Liver (tissue), 8 donors: ENCODE measurements at regions not wholly inside any gene's neighbourhood (a gene's known extent, or its start where the extent isn't known, plus 50 kb on each side); places are given as distances from the start of the nearest gene placed in this dataset.

Experiments
- DNase-seq: peaks from one replicate; pipeline ENCODE4 v3.0.0-alpha.2; 2017; ENCODE audit warnings: low spot score
- H3K27ac ChIP-seq, 2 donors: one replicate each; pipeline ENCODE4 v1.7.0; 2013; ENCODE audit warnings: inconsistent platforms in 2 of 2, low read length in 2 of 2, control low read depth in 1 of 2, low read depth in 1 of 2, mild to moderate bottlenecking in 1 of 2
- H3K27me3 ChIP-seq, 4 donors: one replicate each; pipeline versions ENCODE4 v1.6.1 to v1.7.0; 2013; ENCODE audit warnings: low read length in 3 of 4, inconsistent platforms in 1 of 4, mild to moderate bottlenecking in 1 of 4, moderate library complexity in 1 of 4; ENCODE audit not compliant: control insufficient read depth in 4 of 4, insufficient read depth in 4 of 4
- H3K36me3 ChIP-seq, 4 donors: one replicate each; pipeline versions ENCODE4 v1.6.1 to v1.7.0; 2013; ENCODE audit warnings: low read length in 3 of 4, mild to moderate bottlenecking in 3 of 4, low read depth in 1 of 4, moderate library complexity in 1 of 4; ENCODE audit not compliant: control insufficient read depth in 4 of 4, insufficient read depth in 3 of 4
- H3K4me1 ChIP-seq, 4 donors: one replicate each; pipeline versions ENCODE4 v1.6.1 to v1.7.0; 2013; ENCODE audit warnings: low read length in 3 of 4, mild to moderate bottlenecking in 3 of 4, moderate library complexity in 1 of 4; ENCODE audit not compliant: control insufficient read depth in 4 of 4, insufficient read depth in 4 of 4
- H3K4me3 ChIP-seq, 3 donors: one replicate each; pipeline versions ENCODE4 v1.6.1 to v1.7.0; 2013; ENCODE audit warnings: low read length in 3 of 3, control low read depth in 1 of 3, low read depth in 1 of 3, mild to moderate bottlenecking in 1 of 3
- H3K9ac ChIP-seq, 2 donors: one replicate each; pipeline ENCODE4 v1.7.0; 2013; ENCODE audit warnings: low read length in 2 of 2, mild to moderate bottlenecking in 2 of 2, moderate library complexity in 2 of 2, control low read depth in 1 of 2, low read depth in 1 of 2
- H3K9me3 ChIP-seq, 4 donors: one replicate each; pipeline versions ENCODE4 v1.6.1 to v1.7.0; 2013; ENCODE audit warnings: low read length in 3 of 4; ENCODE audit not compliant: control insufficient read depth in 4 of 4
- ATF3 ChIP-seq: IDR thresholded peaks from 2 replicates; pipeline ENCODE4 v1.6.1; 2016; ENCODE audit warnings: antibody characterized with exemption
- FOXA1 ChIP-seq: IDR thresholded peaks from 2 replicates; pipeline ENCODE4 v1.6.1; 2016; ENCODE audit warnings: antibody characterized with exemption
- FOXA2 ChIP-seq: IDR thresholded peaks from 2 replicates; pipeline ENCODE4 v1.6.1; 2016; ENCODE audit warnings: antibody characterized with exemption
- GABPA ChIP-seq, 2 donors: IDR thresholded peaks in 1 of 2; conservative IDR thresholded peaks in 1 of 2; 2 replicates each; pipeline ENCODE4 v1.6.1; 2016; ENCODE audit warnings: antibody characterized with exemption in 2 of 2, mild to moderate bottlenecking in 1 of 2, moderate library complexity in 1 of 2
- HNF4G ChIP-seq: IDR thresholded peaks from 2 replicates; pipeline ENCODE4 v1.6.1; 2016; ENCODE audit warnings: antibody characterized with exemption
- JUND ChIP-seq, 2 donors: IDR thresholded peaks; 2 replicates each; pipeline ENCODE4 v1.6.1; 2016; ENCODE audit warnings: antibody characterized with exemption in 2 of 2
- NR2F2 ChIP-seq: IDR thresholded peaks from 2 replicates; pipeline ENCODE4 v1.6.1; 2016; ENCODE audit warnings: antibody characterized with exemption
- RAD21 ChIP-seq, 2 donors: IDR thresholded peaks; 2 replicates each; pipeline ENCODE4 v1.6.1; 2016; ENCODE audit warnings: antibody characterized with exemption in 2 of 2, mild to moderate bottlenecking in 2 of 2
- REST ChIP-seq: IDR thresholded peaks from 2 replicates; pipeline ENCODE4 v1.6.1; 2016; ENCODE audit warnings: antibody characterized with exemption, mild to moderate bottlenecking
- RXRA ChIP-seq, 2 donors: IDR thresholded peaks; 2 replicates each; pipeline ENCODE4 v1.6.1; 2017 to 2018; ENCODE audit warnings: antibody characterized with exemption in 2 of 2, mild to moderate bottlenecking in 1 of 2
- SP1 ChIP-seq: IDR thresholded peaks from 2 replicates; pipeline ENCODE4 v1.6.1; 2018; ENCODE audit warnings: antibody characterized with exemption, mild to moderate bottlenecking
- YY1 ChIP-seq: IDR thresholded peaks from 2 replicates; pipeline ENCODE4 v1.6.1; 2016; ENCODE audit warnings: antibody characterized with exemption, mild to moderate bottlenecking
- ZBTB33 ChIP-seq: IDR thresholded peaks from 2 replicates; pipeline ENCODE4 v1.6.1; 2016; ENCODE audit warnings: antibody characterized with exemption
- WGBS: extraction: QIAGEN DNeasy Blood & Tissue Kit; methylation state at CpG from one replicate; pipeline ENCODE4 v1.1.7; 2013; 5-methylcytosine and 5-hydroxymethylcytosine counted together
- TF ChIP-seq, protein P1 (sequence below): IDR thresholded peaks from 2 replicates; pipeline ENCODE4 v1.6.1; 2016; ENCODE audit warnings: antibody characterized with exemption
- TF ChIP-seq, protein P2 (sequence below): fragments of 150-350 bp; IDR thresholded peaks from 2 replicates; pipeline ENCODE4 v1.5.1; 2017; ENCODE audit warnings: improper control_type of control experiment, low read depth, low read length; ENCODE audit not compliant: missing input control
- donor health status: healthy.
- donor health status: healthy.
- donor health status: healthy.
- donor health status: healthy.
- donor health status: healthy.

DNA sequence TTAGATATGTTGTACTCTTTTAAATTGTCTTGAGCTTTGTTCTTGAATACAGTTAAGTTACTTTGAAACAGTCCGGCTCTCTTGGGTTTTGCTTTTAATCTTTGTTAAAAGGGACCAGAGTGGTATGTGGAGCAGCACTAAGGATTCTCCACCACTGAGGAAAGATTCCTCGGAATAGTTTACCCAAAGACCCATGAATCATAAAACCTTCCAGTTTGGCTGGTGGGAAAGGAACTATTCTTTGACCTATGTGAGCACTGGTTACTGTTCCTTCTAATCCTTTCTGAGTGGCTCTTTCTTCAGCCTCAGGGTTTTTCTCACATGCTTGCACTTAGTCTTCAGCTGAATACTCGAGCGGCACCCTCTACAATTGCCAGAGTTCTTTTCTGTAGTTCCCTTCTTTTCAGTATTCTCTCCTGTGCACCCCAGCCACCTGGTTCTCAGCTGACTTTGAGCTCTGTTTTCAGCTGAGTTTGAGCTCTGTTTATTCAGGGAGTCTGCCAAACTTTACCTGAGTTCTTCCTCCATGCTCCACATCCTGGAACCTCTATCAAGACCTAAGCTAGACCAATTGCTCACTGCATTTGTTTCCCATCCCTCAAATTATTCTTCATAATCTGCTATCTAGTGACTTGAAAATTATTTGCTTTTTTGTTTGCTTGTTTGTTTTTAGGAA is 253.8 kb upstream of the PLXNA2 start:
- no peak overlapping the region for H3K27ac ChIP-seq
- WGBS, result 81% methylated on average over 4 of the region's 4 CpGs
- DNase-seq, result no peak
- no peaks in the 10 kb centered on the region for H3K36me3 ChIP-seq
- H3K27me3 ChIP-seq, result no peaks in the 10 kb centered on the region
- H3K4me1 ChIP-seq, result peaks cover 0 to 12% (median 0%) of the 10 kb centered on the region in 4 donors
- no peak overlapping the region for H3K4me3 ChIP-seq
- H3K9me3 ChIP-seq, result no peaks in the 10 kb centered on the region
- H3K9ac ChIP-seq, result no peak overlapping the region
- no peak for TF ChIP-seq FOXA1
- TF ChIP-seq GABPA (IDR thresholded peaks at IDR 0.05 in 1 of 2, conservative IDR thresholded peaks at IDR 0.05 in 1 of 2), result no peak
- no peak for TF ChIP-seq YY1
- TF ChIP-seq RXRA (IDR thresholded peaks at IDR 0.05), result no peak
- no peak for TF ChIP-seq SP1
- TF ChIP-seq JUND (IDR thresholded peaks at IDR 0.05), result no peak
- no peak for TF ChIP-seq ATF3
- peak; percentile 35 for TF ChIP-seq FOXA2

- TF ChIP-seq NR2F2 (no peak), ZBTB33 (no peak), GABPA (IDR thresholded peaks at IDR 0.05 in 1 of 2, conservative IDR thresholded peaks at IDR 0.05 in 1 of 2) (no peak), JUND (IDR thresholded peaks at IDR 0.05) (no peak), REST (no peak)
- Histone ChIP-seq H3K36me3 (no peaks in the 10 kb centered on the region), H3K4me3 (no peak overlapping the region), H3K27me3 (no peaks in the 10 kb centered on the region), H3K27ac (no peak overlapping the region), H3K4me1 (peaks cover 0 to 12% (median 0%) of the 10 kb centered on the region in 4 donors), H3K9me3 (no peaks in the 10 kb centered on the region), H3K9ac (no peak overlapping the region)
- DNase-seq, result no peak
- WGBS, result 60% methylated on average over 3 of the region's 3 CpGs
Measured at GRCh38 chr1:208499026-208499425, 254.8 kb upstream of the PLXNA2 start.

DNA sequence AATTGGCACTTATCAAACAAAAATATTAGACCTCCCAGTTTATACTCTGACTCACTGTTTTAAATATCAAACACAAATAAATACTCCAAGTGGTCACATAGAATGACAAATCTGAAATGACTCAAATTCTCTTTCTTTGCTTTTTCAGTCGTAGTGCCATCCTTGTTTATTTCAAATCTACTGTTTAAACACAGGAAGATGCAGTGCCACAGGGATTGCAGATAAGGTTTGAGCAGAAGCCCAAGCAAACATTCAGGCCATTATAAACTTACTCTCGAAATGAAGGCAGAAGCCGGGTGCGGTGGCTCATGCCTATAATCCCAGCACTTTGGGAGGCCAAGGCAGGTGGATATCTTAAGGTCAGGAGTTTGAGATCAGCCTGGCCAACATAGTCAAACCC is 255.4 kb upstream of the PLXNA2 start:
- no peak overlapping the region for H3K9ac ChIP-seq
- no peaks in the 10 kb centered on the region for H3K36me3 ChIP-seq
- H3K27ac ChIP-seq, result no peak overlapping the region
- 21% methylated on average over 4 of the region's 4 CpGs for WGBS
- no peak for DNase-seq
- H3K9me3 ChIP-seq, result no peaks in the 10 kb centered on the region
- no peak overlapping the region for H3K4me3 ChIP-seq
- peaks cover 0 to 12% (median 0%) of the 10 kb centered on the region in 4 donors for H3K4me1 ChIP-seq
- H3K27me3 ChIP-seq, result no peaks in the 10 kb centered on the region
- TF ChIP-seq ZBTB33 (no peak), SP1 (no peak), RXRA (IDR thresholded peaks at IDR 0.05) (peak in 1 of 2 donors; percentile 27), RAD21 (IDR thresholded peaks at IDR 0.05) (peak; percentile 28 to 30), YY1 (peak; percentile 80), FOXA2 (peak; percentile 64), FOXA1 (peak; percentile 50), GABPA (IDR thresholded peaks at IDR 0.05 in 1 of 2, conservative IDR thresholded peaks at IDR 0.05 in 1 of 2) (no peak), NR2F2 (no peak), HNF4G (no peak)
- TF ChIP-seq, protein P1, sequence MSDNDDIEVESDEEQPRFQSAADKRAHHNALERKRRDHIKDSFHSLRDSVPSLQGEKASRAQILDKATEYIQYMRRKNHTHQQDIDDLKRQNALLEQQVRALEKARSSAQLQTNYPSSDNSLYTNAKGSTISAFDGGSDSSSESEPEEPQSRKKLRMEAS, result peak; percentile 17
- TF ChIP-seq, protein P2, sequence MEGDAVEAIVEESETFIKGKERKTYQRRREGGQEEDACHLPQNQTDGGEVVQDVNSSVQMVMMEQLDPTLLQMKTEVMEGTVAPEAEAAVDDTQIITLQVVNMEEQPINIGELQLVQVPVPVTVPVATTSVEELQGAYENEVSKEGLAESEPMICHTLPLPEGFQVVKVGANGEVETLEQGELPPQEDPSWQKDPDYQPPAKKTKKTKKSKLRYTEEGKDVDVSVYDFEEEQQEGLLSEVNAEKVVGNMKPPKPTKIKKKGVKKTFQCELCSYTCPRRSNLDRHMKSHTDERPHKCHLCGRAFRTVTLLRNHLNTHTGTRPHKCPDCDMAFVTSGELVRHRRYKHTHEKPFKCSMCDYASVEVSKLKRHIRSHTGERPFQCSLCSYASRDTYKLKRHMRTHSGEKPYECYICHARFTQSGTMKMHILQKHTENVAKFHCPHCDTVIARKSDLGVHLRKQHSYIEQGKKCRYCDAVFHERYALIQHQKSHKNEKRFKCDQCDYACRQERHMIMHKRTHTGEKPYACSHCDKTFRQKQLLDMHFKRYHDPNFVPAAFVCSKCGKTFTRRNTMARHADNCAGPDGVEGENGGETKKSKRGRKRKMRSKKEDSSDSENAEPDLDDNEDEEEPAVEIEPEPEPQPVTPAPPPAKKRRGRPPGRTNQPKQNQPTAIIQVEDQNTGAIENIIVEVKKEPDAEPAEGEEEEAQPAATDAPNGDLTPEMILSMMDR, result no peak
